HepG2 (cell line): ENCODE measurements at regions not wholly inside any gene's neighbourhood (a gene's known extent, or its start where the extent isn't known, plus 50 kb on each side); places are given as distances from the start of the nearest gene placed in this dataset.

Source experiments
- ATF7 ChIP-seq, 2 experiments: fragments of 450-650 bp in 1 of 2; sonication (generic) in 1 of 2; formaldehyde crosslinking in 1 of 2; IDR thresholded peaks; 2 replicates each; pipeline versions ENCODE4 v1.4.0 to v1.6.1; 2016 to 2020; ENCODE audit warnings: antibody characterized with exemption in 1 of 2, mild to moderate bottlenecking in 1 of 2, missing genetic modification reagents in 1 of 2
- MAFG ChIP-seq: sonication (generic); formaldehyde crosslinking; IDR thresholded peaks from 2 replicates; pipeline ENCODE4 v1.5.1; 2020; ENCODE audit warnings: mild to moderate bottlenecking, missing genetic modification reagents
- TAF1 ChIP-seq: sonication (generic); formaldehyde crosslinking; IDR thresholded peaks from 2 replicates; pipeline ENCODE4 v1.4.0; 2020; ENCODE audit warnings: missing genetic modification reagents
- ZNF501 ChIP-seq: sonication (generic); formaldehyde crosslinking; IDR thresholded peaks from 2 replicates; pipeline ENCODE4 v1.5.1; 2020; ENCODE audit warnings: mild to moderate bottlenecking, moderate library complexity, missing genetic modification reagents
- ZNF737 ChIP-seq: sonication (generic); formaldehyde crosslinking; IDR thresholded peaks from 2 replicates; pipeline ENCODE4 v1.5.0; 2020; ENCODE audit warnings: missing genetic modification reagents, mild to moderate bottlenecking, borderline replicate concordance
- TF ChIP-seq, protein P1 (sequence below): sonication (generic); formaldehyde crosslinking; IDR thresholded peaks from 2 replicates; pipeline ENCODE4 v1.5.0; 2020; ENCODE audit warnings: mild to moderate bottlenecking, missing genetic modification reagents, moderate library complexity
- TF ChIP-seq, protein P2 (sequence below): conservative IDR thresholded peaks from 2 replicates; pipeline ENCODE4 v1.6.1; 2018; ENCODE audit warnings: missing genetic modification reagents
- TF ChIP-seq, protein P3 (sequence below): sonication (generic); formaldehyde crosslinking; conservative IDR thresholded peaks from 2 replicates; pipeline ENCODE4 v1.4.0; 2020; ENCODE audit warnings: missing genetic modification reagents

DNA sequence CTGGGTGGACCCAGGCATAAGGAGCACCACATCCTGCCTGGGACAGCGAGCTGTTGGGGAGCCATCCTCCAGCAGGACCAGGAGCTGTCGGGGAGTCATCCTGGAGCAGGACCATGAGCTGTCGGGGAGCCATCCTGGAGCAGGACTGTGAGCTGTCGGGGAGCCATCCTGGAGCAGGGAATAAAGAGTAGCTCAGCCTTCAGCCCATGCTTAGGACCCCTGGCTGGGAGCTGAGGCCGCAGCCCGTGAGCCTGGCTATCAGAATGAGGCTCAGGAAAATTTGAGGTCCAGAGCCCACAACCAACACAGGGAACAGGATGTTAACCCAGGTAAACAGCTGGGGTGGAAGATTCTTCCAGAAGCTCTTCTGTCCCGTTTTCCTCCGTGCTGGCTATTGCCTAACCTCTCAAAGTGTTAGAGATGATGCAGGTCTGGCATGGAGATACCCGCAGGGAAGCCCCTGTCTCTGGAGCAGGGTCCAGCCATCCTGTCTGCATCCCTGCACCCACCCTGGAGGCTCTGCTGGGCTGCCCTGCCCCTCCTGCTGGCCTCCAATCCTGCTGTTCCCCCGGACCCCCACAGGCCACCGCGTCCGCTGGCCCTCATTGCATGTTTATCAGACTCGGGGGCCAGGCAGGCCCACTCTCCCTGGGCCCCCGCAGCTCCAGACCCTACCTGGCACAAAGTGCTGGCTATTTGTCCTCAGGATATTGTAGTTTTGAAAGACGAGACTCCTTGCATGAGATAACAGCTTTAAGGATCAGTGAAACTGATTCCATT is 243.5 kb upstream of the MYT1L start:
- TF ChIP-seq ZNF737 (CRISPR knock-in tag), result no peak
- no peak for TF ChIP-seq ZNF501 (CRISPR knock-in tag)
- TF ChIP-seq MAFG (CRISPR knock-in tag), result no peak
- TF ChIP-seq, protein P1, sequence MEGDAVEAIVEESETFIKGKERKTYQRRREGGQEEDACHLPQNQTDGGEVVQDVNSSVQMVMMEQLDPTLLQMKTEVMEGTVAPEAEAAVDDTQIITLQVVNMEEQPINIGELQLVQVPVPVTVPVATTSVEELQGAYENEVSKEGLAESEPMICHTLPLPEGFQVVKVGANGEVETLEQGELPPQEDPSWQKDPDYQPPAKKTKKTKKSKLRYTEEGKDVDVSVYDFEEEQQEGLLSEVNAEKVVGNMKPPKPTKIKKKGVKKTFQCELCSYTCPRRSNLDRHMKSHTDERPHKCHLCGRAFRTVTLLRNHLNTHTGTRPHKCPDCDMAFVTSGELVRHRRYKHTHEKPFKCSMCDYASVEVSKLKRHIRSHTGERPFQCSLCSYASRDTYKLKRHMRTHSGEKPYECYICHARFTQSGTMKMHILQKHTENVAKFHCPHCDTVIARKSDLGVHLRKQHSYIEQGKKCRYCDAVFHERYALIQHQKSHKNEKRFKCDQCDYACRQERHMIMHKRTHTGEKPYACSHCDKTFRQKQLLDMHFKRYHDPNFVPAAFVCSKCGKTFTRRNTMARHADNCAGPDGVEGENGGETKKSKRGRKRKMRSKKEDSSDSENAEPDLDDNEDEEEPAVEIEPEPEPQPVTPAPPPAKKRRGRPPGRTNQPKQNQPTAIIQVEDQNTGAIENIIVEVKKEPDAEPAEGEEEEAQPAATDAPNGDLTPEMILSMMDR, result no peak
- TF ChIP-seq ATF7 (IDR thresholded peaks at IDR 0.05), result no peak
- TF ChIP-seq ATF7 (CRISPR knock-in tag; IDR thresholded peaks at IDR 0.05), result no peak
- TF ChIP-seq, protein P2, sequence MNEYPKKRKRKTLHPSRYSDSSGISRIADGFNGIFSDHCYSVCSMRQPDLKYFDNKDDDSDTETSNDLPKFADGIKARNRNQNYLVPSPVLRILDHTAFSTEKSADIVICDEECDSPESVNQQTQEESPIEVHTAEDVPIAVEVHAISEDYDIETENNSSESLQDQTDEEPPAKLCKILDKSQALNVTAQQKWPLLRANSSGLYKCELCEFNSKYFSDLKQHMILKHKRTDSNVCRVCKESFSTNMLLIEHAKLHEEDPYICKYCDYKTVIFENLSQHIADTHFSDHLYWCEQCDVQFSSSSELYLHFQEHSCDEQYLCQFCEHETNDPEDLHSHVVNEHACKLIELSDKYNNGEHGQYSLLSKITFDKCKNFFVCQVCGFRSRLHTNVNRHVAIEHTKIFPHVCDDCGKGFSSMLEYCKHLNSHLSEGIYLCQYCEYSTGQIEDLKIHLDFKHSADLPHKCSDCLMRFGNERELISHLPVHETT (CRISPR knock-in tag), result no peak
- TF ChIP-seq, protein P3, sequence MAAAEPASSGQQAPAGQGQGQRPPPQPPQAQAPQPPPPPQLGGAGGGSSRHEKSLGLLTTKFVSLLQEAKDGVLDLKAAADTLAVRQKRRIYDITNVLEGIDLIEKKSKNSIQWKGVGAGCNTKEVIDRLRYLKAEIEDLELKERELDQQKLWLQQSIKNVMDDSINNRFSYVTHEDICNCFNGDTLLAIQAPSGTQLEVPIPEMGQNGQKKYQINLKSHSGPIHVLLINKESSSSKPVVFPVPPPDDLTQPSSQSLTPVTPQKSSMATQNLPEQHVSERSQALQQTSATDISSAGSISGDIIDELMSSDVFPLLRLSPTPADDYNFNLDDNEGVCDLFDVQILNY (CRISPR knock-in tag), result no peak
- TF ChIP-seq TAF1 (CRISPR knock-in tag), result no peak
